Panc1 (cell line): ENCODE measurements at regions not wholly inside any gene's neighbourhood (a gene's known extent, or its start where the extent isn't known, plus 50 kb on each side); places are given as distances from the start of the nearest gene placed in this dataset.

Experiments used
- POLR2AphosphoS5 ChIP-seq: IDR thresholded peaks from 2 replicates; pipeline ENCODE4 v1.6.1; 2012; ENCODE audit warnings: mild to moderate bottlenecking, low read depth, low read length, moderate library complexity
- SIN3A ChIP-seq: IDR thresholded peaks from 2 replicates; pipeline ENCODE4 v1.6.1; 2012; ENCODE audit warnings: low read depth, mild to moderate bottlenecking, low read length, moderate library complexity, borderline replicate concordance; ENCODE audit not compliant: insufficient read depth
- TCF7L2 ChIP-seq: IDR thresholded peaks from 2 replicates; pipeline ENCODE4 v1.6.1; 2011; ENCODE audit warnings: mild to moderate bottlenecking, low read depth, low read length, inconsistent platforms
- TF ChIP-seq, protein P1 (sequence below): fragments of 450-650 bp; IDR thresholded peaks from 2 replicates; pipeline ENCODE4 v1.5.1; 2017; ENCODE audit warnings: mild to moderate bottlenecking
- TF ChIP-seq, protein P2 (sequence below), 2 experiments: IDR thresholded peaks; 2 replicates each; pipeline ENCODE4 v1.6.1; 2011 to 2012; ENCODE audit warnings: low read depth in 2 of 2, control low read depth in 1 of 2, low read length in 1 of 2, mild to moderate bottlenecking in 1 of 2, moderate library complexity in 1 of 2; ENCODE audit not compliant: insufficient read depth in 1 of 2

DNA sequence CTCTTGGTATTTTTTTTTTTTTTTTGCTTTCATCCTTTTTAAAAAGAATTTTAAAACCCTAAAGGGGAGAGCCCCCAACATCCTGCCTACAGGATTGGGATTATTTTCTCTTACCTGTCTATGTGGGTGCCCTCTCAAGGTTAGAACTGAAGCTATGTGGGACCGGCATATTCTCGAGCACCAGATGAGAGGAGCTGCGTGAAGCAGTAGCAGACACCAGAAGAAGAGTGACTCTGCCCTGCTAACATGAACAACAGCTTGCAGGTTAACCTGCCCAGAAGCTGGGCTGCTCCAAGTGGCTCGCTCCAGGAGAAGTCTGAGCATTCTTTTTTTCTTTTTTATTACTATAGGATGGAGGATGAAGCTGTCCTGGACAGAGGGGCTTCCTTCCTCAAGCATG is 102.6 kb upstream of the SLC4A4 start:
- TF ChIP-seq, protein P1, sequence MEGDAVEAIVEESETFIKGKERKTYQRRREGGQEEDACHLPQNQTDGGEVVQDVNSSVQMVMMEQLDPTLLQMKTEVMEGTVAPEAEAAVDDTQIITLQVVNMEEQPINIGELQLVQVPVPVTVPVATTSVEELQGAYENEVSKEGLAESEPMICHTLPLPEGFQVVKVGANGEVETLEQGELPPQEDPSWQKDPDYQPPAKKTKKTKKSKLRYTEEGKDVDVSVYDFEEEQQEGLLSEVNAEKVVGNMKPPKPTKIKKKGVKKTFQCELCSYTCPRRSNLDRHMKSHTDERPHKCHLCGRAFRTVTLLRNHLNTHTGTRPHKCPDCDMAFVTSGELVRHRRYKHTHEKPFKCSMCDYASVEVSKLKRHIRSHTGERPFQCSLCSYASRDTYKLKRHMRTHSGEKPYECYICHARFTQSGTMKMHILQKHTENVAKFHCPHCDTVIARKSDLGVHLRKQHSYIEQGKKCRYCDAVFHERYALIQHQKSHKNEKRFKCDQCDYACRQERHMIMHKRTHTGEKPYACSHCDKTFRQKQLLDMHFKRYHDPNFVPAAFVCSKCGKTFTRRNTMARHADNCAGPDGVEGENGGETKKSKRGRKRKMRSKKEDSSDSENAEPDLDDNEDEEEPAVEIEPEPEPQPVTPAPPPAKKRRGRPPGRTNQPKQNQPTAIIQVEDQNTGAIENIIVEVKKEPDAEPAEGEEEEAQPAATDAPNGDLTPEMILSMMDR = no peak
- TF ChIP-seq TCF7L2 (no peak), POLR2AphosphoS5 (no peak), SIN3A (no peak)
- TF ChIP-seq, protein P2, sequence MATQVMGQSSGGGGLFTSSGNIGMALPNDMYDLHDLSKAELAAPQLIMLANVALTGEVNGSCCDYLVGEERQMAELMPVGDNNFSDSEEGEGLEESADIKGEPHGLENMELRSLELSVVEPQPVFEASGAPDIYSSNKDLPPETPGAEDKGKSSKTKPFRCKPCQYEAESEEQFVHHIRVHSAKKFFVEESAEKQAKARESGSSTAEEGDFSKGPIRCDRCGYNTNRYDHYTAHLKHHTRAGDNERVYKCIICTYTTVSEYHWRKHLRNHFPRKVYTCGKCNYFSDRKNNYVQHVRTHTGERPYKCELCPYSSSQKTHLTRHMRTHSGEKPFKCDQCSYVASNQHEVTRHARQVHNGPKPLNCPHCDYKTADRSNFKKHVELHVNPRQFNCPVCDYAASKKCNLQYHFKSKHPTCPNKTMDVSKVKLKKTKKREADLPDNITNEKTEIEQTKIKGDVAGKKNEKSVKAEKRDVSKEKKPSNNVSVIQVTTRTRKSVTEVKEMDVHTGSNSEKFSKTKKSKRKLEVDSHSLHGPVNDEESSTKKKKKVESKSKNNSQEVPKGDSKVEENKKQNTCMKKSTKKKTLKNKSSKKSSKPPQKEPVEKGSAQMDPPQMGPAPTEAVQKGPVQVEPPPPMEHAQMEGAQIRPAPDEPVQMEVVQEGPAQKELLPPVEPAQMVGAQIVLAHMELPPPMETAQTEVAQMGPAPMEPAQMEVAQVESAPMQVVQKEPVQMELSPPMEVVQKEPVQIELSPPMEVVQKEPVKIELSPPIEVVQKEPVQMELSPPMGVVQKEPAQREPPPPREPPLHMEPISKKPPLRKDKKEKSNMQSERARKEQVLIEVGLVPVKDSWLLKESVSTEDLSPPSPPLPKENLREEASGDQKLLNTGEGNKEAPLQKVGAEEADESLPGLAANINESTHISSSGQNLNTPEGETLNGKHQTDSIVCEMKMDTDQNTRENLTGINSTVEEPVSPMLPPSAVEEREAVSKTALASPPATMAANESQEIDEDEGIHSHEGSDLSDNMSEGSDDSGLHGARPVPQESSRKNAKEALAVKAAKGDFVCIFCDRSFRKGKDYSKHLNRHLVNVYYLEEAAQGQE (IDR thresholded peaks at IDR 0.05; ENCODE audit: insufficient read depth in 1 of 2, low read depth in 2 of 2, low read length in 1 of 2) = no peak
